GM12874 (cell line): ENCODE measurements at regions not wholly inside any gene's neighbourhood (a gene's known extent, or its start where the extent isn't known, plus 50 kb on each side); places are given as distances from the start of the nearest gene placed in this dataset.

Source experiments
- CTCF ChIP-seq: IDR thresholded peaks from 2 replicates; pipeline ENCODE4 v1.5.1; 2011; ENCODE audit warnings: low read depth, mild to moderate bottlenecking, control low read depth, low read length, moderate library complexity; ENCODE audit not compliant: insufficient read depth

GRCh38 chr4:188428935-188429334 lies 289.7 kb downstream of the TRIML1 start:
- TF ChIP-seq CTCF, result no peak

- no peak for TF ChIP-seq CTCF
Measured at GRCh38 chr4:188429965-188430364, 290.7 kb downstream of the TRIML1 start.

GRCh38 chr4:188430384-188430783 lies 291.1 kb downstream of the TRIML1 start:
- TF ChIP-seq CTCF, result no peak

- TF ChIP-seq CTCF, result no peak
Measured at GRCh38 chr4:188432328-188432727, 293.1 kb downstream of the TRIML1 start.

- no peak for TF ChIP-seq CTCF
Measured at GRCh38 chr4:188433741-188434315, 294.6 kb downstream of the TRIML1 start.

- TF ChIP-seq CTCF, result no peak
Measured at GRCh38 chr4:188434643-188435042, 295.4 kb downstream of the TRIML1 start.

- no peak for TF ChIP-seq CTCF
Measured at GRCh38 chr4:188435381-188435780, 296.1 kb downstream of the TRIML1 start.
